COLO829 (cell line): ENCODE measurements at regions not wholly inside any gene's neighbourhood (a gene's known extent, or its start where the extent isn't known, plus 50 kb on each side); places are given as distances from the start of the nearest gene placed in this dataset.

Experiments used
- DNase-seq: peaks from one replicate; pipeline ENCODE4 v3.0.0; 2012; ENCODE audit warnings: low spot score

DNA sequence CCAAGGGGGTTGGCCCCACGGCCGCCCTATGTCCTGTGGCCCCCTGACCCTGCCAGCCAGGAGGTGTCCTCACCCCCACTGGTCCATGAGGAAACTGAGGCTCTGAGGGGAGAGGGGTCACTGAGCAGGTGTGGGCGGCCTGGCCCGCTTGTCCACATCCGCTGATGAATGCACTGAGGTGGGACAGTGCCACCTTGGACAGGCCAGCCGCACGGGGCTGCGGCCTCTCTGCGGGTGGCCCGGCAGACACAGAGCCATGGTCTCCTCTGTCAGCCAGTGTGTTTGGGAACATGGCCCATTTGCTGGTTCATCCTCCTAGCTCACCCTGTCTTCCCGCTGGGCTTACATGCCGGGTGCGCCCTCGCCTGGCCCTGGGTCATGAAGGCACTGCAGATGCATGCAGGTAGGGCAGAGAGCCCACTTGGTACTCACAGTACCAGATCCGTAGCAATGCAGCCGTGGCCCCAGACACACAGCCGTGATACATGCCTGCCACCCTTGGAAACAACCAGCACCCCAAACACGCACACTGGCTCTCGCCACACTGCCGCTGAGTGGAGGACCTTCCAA is 93.9 kb downstream of the ENGASE start:
- DNase-seq: no peak

DNA sequence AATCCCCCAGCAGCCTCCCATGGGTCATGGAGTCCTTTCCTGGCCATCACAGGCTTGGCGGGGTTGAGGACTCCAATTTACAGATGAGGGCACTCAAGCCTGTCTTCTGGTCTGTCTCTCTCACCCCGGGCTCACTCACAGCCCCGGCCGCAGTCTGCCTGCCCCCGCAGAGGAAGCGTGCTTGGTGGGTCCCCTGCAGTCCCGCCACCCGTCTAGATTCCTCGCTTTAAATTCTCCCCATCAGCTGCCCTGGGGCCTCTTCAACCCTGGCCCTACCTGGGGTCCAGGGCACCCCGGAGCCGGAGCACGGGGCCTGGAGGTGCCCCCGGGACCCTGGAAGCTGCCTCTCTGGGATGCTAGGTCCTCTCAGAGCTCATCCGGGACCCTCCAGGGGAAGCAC is 92.9 kb downstream of the ENGASE start:
- no peak for DNase-seq

DNA sequence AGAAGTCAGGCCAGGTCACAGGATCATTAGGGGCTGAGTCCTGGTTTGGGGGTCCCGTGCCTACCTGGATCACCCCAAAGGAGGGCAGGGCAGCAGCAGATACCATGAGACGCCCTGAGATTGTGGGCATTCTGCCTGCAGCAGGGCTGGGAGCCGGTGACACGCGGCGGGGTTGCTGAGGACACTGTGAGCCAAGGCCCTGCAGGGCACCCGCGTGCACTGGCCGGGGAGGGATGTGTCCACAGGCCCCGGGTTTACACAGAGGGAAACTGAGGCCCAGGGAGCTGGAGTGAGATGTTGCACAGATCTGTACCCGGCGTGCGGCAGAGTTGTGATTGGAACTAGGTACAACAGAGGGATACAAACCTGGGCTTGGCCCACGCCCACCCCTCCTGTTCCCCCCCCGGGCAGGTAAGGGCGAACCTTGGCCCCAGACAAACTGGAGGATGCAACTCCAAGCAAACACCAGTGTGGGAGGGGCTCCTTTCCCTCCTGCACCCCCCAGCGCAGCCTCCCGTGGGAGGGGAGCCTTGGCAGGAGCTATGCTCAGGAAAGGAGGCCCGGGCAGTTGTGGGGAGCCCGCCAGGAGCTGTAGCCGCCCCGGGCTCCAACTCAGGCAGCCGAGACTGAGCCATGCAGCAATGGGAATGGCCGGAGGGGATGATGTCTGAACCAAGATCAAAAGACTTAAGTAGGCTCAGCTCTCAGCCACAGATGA is 91.3 kb downstream of the ENGASE start:
- DNase-seq: no peak

DNA sequence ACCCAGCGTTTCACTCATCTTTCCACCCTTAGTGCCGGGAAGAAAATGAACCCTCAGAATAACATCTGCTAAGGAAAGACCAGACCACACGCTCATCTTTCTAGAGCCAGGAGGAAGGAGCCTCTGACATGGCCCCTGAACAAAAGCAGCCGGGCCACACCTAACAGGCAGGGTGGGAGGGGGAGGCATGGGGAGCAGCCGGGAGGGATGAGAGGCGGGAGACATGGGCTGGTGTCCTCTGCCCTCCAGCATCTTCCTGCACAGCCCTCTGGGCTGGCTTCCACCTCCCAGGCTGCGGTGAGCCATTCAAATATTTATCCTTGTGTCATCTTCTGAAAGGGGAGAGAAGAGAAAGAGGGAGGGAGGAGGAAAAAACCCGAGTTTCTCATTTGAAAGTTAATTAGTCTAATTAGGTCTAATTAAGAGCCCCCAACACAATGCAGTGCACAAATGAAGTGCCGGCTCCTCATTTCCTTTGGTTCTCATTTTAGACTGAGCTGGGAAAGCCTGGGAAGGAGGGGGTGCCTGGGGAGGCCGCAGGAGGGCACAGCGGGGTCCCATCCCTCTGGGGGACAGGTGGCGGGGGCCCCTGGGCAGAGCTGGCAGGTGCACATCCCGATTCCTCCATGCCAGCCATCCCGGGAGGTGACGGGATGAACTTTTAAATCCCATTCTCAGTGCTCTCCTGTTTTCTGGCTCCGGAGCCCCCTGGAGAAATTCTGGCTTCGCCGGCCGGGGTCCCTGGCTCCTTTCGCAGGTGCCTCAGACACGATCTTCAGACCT is 90.5 kb downstream of the ENGASE start:
- no peak for DNase-seq

DNA sequence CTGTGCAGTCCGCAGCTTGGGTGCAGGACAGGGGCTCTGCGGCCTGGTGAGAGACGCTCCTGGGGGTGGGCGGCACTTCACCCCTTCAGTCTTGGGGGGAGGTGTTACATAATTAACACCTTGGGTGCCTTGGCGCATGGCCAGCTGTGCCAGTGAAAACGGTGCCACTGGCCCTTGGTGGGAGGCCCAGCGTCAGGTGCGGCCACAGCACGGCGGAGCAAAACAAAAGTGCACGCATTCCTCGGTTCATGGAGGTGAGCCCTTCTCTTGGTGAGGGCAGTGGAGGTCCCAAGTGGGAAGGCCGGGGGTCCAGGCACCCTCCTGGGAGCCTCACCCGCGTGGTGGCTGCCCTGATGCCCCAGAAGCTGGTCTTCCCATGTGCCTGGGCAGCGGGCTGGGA is 89.8 kb downstream of the ENGASE start:
- DNase-seq: no peak

DNA sequence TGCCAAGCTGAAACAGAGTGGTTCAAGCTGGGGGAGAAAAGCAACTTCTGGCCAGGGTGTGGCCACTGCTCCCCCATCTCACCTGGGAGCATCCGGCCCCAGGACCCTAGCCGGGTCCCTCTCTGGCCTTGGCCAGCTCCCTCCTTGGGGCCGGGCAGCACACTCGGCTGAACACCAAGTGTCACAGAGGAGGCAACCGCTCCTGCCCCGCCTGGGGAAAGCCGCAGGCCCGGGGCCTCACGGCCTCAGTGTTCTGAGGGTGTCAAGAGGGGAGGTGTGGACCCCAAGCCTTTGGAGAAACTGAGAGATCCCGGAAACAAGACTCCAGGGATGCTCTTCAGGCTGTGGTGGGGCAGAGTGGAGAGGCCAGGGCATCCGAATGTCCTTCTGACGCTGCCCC is 88.4 kb downstream of the ENGASE start:
- no peak for DNase-seq

DNA sequence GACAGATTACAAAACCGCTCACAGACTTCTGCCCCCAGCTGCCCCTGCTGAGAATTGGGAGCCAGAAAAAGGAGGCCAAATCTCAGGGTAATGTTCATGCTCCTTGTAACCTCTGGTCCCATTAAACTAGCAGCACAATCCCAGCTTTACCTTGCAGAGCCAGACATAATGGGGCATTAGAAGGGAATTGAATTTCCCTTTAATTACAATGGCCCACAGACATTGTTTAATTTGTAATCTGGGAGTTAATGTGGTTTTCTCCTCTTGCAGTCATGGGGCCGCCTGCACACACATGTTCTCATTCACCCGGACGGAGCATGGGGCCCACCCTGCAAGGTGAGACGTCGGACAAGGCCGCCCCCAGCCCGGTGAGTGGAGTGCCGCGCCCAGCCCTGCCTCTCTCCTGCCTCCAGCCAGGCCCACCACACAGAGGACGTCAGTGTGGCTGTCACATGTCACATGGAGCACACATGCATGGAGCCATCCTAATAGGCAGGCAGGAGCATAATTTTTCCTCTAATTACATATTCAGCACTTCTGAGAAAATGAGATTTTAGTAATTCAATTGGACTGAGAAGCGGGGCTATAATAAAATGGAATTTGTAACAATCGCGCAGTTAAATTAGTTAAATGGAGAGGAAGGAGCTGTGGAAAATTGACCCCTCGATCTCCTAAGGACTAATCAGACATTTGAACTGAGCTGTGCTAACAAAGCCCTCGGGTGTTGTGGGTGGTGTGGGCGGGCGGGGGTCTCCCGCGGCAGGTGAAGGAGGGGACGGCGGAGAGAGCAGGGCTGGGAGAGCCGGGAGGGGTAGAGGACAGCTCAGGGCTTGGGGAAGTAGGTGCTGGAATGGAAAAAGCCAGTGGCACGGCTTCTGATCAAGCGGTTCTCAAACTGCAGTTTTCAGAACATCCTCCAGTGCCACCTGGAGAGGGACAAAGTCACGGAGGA is 87.7 kb downstream of the ENGASE start:
- DNase-seq: no peak

DNA sequence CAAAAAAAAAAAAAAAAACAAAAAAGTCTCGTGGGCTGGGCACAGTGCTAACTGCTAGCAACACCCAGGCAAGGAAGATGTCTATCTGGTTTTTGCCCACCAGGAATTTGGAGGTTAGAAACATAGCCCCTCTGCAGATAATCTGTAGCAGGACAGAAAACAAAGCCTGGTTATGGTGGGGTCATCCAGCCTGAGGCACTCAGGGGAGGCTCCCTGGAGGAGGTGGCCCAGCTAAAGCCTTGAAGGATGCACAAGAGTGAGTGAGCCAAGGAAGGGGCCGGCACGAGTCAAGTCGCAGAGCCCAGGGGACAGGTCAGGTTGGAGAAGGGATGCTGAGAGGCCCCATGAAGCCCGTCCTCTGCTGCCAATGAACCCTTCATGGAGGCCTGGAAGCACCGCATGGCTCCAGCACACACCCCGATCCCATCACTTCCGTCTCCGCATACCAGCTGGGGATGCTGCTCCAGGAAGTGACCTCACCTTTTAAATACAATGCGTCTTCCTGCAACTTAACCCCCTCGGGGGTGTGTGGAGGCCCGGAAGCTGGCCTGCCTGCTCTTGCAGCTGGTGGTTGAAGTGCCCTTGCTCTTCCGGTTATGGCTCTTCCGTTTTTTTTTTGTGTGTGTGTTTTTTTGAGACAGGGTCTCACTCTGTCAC is 86.5 kb downstream of the ENGASE start:
- no peak for DNase-seq

DNA sequence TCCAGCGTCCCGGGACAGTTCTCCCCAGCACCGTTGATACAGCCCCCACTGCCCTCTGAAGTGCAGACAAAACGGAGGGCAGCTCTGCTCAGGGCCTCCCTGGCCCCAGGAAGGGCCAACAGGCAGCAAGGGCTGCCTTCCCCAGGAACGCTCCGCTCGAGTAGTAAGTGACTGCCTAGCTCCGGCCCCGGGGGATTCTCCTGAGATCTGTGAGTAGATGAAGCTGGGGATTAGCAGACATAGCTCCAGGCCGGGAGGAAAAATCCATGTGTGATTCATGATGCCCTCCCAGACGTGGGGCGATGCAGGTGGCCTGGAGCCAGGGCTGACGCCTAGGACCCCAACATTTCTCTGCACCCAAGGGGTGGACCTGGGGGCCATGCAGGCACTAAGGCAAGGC is 85.3 kb downstream of the ENGASE start:
- no peak for DNase-seq

DNA sequence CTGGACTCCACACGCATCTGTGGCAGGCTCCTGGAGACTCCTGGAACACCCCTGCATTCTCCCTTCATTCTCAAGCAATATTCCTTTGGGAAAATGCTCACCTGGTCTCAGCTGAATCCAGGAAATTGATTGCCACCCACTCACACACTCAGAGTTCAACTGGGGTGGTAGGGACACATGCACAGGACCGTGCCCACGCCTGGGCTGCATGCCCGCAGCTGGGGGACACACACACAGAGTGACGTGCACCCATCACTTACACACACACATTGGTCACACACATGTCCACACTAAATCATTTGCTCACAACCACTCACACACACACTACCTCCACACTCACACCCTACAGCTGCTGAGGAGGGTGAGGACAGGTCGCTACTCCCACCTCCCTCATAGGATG is 84.8 kb downstream of the ENGASE start:
- no peak for DNase-seq

DNA sequence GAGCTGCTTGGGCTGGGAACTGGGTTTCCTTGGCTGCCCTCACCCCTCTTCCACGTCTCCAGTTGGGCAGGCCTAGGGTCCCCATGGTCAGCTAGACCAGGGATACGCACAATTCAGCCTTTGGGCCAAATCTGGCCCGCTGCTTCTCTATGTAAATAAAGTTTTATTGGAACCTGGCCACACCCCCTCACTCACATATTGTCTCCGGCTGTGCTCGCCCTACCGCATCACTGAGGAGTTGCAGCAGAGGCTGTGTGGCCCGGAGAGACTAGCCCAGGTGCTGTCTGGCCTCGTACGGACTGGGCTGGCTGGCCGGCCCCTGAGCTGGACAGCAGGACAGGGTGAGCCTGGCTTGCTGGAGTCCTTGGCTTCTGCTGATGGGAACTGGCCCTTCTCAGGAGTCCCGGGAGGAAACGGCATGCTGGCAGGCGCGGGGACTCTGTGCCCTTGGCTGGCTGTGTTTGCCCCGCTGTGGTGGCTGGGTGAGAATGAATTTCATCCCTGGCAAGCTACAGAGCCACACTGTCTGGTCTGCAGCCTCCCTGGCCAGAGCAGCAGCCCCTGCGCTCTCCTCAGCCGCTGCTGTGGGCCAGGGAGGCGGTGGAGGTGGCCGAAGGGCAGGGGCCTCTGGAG is 82.0 kb downstream of the ENGASE start:
- DNase-seq: no peak

DNA sequence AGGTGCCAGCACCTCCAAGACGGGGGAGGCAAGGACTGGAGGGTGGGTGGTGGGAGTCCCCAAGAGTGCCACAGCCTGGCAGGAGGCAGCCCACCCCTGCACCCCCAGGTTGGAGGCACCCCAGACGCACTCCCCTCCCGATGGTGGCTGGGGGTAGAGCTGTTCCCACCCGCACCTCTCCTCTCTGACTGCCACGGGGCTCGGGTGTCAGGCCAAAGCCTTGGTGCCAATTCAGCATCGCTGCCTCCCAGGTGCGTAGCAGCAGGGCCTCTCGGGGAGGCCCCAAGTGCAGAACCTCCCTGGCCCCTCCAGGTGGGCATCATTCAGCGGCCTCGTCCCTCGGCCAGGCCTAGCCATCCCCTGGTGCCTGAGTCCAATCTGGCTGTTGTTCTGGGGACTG is 81.1 kb downstream of the ENGASE start:
- no peak for DNase-seq

DNA sequence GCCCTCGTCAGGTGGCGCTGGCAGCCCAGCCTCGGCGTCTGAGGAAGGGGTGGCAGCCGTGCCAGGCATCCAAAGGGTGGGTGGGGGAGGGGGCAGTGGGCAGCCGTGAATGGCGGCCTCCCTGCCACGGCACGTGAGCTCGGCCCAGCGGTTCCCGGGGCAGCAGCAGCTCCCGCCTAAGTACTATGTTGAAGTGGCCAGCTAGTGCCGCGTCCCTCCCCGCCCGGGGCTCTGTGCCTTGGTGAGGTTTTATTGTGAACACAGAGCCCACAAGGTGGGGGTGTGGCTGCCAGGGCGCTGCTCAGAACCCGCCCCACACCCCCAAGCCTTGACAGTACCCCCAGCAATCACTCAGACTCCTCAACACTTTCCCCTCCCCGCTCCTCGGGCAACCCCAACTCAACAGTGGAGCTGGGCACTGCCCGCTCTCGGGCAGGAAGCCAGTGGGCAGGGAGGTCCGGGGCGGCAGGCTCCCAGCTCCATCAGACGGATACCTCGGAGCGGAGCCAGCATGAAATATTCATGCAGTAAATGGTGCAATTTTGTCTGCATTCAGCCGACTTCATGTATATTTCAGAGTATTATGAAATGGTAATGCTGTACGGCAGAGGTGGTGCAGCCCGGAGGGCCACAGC is 80.4 kb downstream of the ENGASE start:
- no peak for DNase-seq

DNA sequence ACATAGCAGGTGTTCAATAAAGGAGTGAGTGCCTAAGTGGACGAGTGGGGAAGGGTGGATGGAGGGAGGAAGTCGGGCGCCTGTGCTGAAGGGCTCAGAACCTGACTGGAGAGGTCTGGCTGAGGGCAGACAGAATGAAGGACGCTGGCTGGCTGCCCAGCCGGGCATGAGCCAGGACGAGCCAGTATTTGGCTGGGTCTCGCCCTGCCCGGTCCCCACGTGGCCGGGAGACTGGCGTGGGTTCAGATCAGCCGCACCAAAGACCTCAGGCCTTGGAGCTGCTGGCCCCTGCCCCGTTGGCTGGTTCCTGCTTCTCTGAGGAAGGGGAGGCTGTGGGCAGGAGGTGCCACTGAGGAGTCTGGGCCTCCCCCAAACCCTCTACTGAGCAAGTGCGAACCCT is 79.8 kb downstream of the ENGASE start:
- DNase-seq: no peak

DNA sequence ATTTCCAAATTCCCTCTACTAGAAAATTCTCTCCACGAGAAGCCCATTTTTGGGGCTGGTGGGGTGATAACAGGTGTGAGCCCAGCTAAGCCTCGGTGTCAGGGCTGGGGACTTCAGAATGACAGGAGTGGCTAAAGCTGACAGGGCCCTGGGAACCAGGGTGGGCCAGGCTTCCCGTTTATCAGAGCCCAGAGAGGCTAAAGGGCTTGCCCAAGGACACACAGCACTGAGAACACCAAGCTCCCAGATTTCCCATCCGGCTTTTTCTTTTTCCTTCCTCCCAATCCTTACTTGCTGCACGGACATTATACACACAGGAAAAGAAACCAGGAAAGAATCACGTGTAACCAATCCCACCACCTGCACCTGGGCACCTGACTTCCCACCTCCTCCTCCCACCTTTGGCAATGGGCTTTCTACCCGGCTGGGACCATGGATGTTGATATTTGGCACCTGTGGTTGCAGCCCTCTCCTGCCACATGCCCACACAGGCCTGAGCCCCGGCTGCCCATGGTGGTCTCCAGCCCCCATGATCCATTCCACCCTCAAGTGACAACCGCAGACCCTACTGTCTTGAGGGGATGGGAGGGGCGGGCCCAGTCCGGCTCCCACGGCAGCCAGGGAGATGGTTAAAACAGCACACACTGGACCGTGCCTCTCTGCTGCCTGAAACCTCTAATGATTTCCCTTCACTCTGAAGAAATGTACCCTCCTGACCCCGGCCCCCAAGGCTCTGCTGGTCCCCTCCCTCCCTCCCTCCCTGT is 78.9 kb downstream of the ENGASE start:
- no peak for DNase-seq

DNA sequence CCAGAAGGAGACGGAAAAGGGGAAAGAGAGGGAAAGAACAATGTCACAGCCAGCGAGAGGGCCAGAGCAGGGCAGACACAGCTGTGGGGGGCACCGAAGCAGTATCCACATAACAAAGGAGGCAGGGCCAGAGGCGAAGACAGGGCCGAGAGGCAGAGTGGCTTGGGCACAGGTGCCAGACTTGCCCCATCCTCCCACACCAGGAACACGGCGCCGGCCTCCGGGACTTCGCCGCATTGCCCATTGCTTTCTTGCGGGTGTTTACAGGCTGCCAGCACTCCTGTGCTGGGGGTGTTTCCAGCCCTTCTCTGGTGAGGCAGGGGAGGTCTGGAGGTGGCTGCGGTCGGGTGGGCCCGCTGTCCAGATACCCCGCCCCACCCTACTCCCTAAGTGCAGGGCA is 78.0 kb downstream of the ENGASE start:
- no peak for DNase-seq

DNA sequence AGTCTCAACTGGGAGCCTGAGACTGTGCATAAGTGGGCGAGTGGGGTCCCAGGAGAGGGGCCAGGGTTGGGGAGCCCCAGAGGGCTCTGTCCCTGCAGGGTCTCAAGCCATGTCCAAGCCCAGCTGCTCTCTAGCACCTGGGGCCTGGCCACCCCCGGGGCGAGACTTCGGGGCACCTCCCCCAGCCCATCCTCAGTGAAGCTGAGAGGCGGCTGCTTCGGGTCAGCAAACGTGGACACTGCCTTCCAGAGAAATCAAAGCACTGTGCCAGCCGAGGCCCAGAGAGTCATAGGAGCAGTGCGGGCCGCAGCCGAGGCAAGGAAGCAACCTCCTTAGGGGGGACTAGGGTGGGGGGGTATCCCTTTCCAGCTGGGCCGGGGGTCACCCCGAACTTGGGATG is 77.5 kb downstream of the ENGASE start:
- no peak for DNase-seq

DNA sequence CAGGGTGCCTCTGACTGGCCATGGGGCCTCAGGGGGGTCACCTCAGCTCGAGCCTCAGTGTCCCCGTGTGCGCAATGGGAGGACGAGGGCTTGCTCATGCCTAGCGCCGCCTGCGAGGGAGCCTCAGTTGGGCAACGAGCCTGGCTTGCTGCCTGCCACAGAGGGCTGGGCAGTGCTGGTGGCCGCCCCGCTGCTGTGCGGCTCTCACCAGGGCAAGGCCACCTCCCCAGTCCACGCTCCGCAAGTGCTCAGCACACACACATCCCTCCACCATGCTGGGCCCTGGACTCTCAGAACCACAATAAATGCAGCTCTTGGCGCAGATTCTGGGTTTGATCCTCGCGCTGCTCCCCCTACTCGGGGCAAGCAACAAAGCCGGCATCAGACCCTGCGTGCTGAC is 76.2 kb downstream of the ENGASE start:
- DNase-seq: no peak

DNA sequence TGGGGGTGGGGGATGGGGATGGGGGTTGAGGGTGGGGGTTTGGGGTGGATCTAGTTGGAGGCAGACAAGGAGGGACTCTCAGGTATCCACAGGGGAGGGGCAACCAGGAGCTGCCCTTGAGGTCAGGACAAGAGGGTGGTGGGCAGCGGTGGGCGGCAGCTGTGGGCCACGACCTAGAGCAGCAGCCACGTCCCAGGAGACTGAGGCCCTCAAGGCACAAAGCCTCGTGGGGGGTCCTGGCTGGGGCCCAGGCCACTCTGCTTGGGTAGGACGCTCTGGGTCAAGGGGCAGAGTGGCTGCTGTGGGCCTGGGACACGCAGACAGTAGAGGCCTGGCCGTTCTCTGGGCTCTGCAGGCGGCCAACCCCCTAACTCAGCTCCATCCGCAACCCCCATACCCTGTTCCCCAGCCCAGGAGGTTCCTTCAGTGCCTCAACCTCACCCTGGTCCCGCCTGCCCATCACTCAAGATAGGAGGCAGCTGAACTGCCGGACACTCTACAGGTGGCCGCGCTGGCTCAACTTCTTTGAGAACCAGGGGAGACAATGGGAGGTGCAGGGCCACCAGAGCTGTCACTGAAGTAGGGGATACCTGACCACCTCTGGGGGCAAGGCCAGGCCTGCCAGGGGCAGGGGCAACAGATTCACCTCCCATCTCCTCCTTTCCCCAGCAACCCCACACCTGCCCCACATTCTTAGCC is 75.6 kb downstream of the ENGASE start:
- no peak for DNase-seq
